ENCODE measurements at regions not wholly inside any gene's neighbourhood (a gene's known extent, or its start where the extent isn't known, plus 50 kb on each side); places are given as distances from the start of the nearest gene placed in this dataset.

- intact Hi-C loops (cut with DNase I): no loop called here
- TF ChIP-seq POLR2A (IDR thresholded peaks at IDR 0.05; ENCODE audit: low read depth): no peak
- TF ChIP-seq EP300 (IDR thresholded peaks at IDR 0.05): no peak
- TF ChIP-seq CTCF (IDR thresholded peaks at IDR 0.05): no peak
- TF ChIP-seq POLR2AphosphoS5 (IDR thresholded peaks at IDR 0.05): no peak
Observed at GRCh38 chr4:188697243-188697642, 558.0 kb downstream of the TRIML1 start.

GRCh38 chr4:188701952-188702351, 562.7 kb downstream of the TRIML1 start:
- DNase-seq (ENCODE audit: extremely low spot score): no peak
- WGBS: 98% methylated on average over 4 of the region's 4 CpGs
- no peaks in the 10 kb centered on the region for H3K36me3 ChIP-seq
- TF ChIP-seq POLR2A (IDR thresholded peaks at IDR 0.05; ENCODE audit: low read depth): no peak
- TF ChIP-seq CTCF (IDR thresholded peaks at IDR 0.05): no peak
- no peak for TF ChIP-seq EP300 (IDR thresholded peaks at IDR 0.05)
- no peak for TF ChIP-seq POLR2AphosphoS5 (IDR thresholded peaks at IDR 0.05)
- H3K4me1 ChIP-seq: no peaks in the 10 kb centered on the region
- intact Hi-C loops (cut with DNase I): no loop called here
- H3K27me3 ChIP-seq: no peaks in the 10 kb centered on the region
- H3K4me3 ChIP-seq: no peak overlapping the region
- no peaks in the 10 kb centered on the region for H3K9me3 ChIP-seq
- no peak overlapping the region for H3K27ac ChIP-seq (replicated peaks in 1 of 4)

More at GRCh38 chr4:188697243-188697642, 558.0 kb downstream of the TRIML1 start:
- H3K36me3 ChIP-seq: no peaks in the 10 kb centered on the region
- no peak for DNase-seq (ENCODE audit: extremely low spot score)
- no peaks in the 10 kb centered on the region for H3K4me1 ChIP-seq
- H3K4me3 ChIP-seq: no peak overlapping the region
- no peaks in the 10 kb centered on the region for H3K9me3 ChIP-seq
- 84% methylated on average over 1 of the region's 1 CpG for WGBS
- no peak overlapping the region for H3K27ac ChIP-seq (replicated peaks in 1 of 4)
- no peaks in the 10 kb centered on the region for H3K27me3 ChIP-seq

GRCh38 chr4:188704288-188704687, 565.0 kb downstream of the TRIML1 start:
- no peak overlapping the region for H3K4me3 ChIP-seq
- no peaks in the 10 kb centered on the region for H3K9me3 ChIP-seq
- no peaks in the 10 kb centered on the region for H3K27me3 ChIP-seq
- WGBS: 87% methylated on average over 5 of the region's 5 CpGs
- TF ChIP-seq EP300 (IDR thresholded peaks at IDR 0.05): no peak
- no peak for TF ChIP-seq POLR2AphosphoS5 (IDR thresholded peaks at IDR 0.05)
- TF ChIP-seq CTCF (IDR thresholded peaks at IDR 0.05): no peak
- TF ChIP-seq POLR2A (IDR thresholded peaks at IDR 0.05; ENCODE audit: low read depth): no peak
- no peaks in the 10 kb centered on the region for H3K4me1 ChIP-seq
- no peak overlapping the region for H3K27ac ChIP-seq (replicated peaks in 1 of 4)
- H3K36me3 ChIP-seq: no peaks in the 10 kb centered on the region
- intact Hi-C loops (cut with DNase I): no loop called here
- no peak for DNase-seq (ENCODE audit: extremely low spot score)

GRCh38 chr4:188707036-188707435, 567.8 kb downstream of the TRIML1 start:
- Histone ChIP-seq H3K4me3 (no peak overlapping the region), H3K27ac (replicated peaks in 1 of 4) (no peak overlapping the region), H3K4me1 (no peaks in the 10 kb centered on the region), H3K27me3 (no peaks in the 10 kb centered on the region), H3K36me3 (no peaks in the 10 kb centered on the region), H3K9me3 (no peaks in the 10 kb centered on the region)
- intact Hi-C loops (cut with DNase I): no loop called here
- TF ChIP-seq POLR2A (IDR thresholded peaks at IDR 0.05; ENCODE audit: low read depth) (no peak), POLR2AphosphoS5 (IDR thresholded peaks at IDR 0.05) (no peak), CTCF (IDR thresholded peaks at IDR 0.05) (no peak), EP300 (IDR thresholded peaks at IDR 0.05) (no peak)
- WGBS: 26% methylated on average over 4 of the region's 4 CpGs
- no peak for DNase-seq (ENCODE audit: extremely low spot score)

GRCh38 chr4:188714501-188714900, 575.3 kb downstream of the TRIML1 start:
- DNase-seq (ENCODE audit: extremely low spot score): no peak
- TF ChIP-seq POLR2AphosphoS5 (IDR thresholded peaks at IDR 0.05) (no peak), POLR2A (IDR thresholded peaks at IDR 0.05; ENCODE audit: low read depth) (no peak), EP300 (IDR thresholded peaks at IDR 0.05) (no peak), CTCF (IDR thresholded peaks at IDR 0.05) (no peak)
- no peak overlapping the region for H3K27ac ChIP-seq (replicated peaks in 1 of 4)
- intact Hi-C loops (cut with DNase I): no loop called here
- H3K36me3 ChIP-seq: no peaks in the 10 kb centered on the region
- H3K9me3 ChIP-seq: no peaks in the 10 kb centered on the region
- WGBS: 39% methylated on average over 2 of the region's 2 CpGs
- no peaks in the 10 kb centered on the region for H3K27me3 ChIP-seq
- no peak overlapping the region for H3K4me3 ChIP-seq
- H3K4me1 ChIP-seq: no peaks in the 10 kb centered on the region
